GM12875 (cell line): ENCODE measurements at regions not wholly inside any gene's neighbourhood (a gene's known extent, or its start where the extent isn't known, plus 50 kb on each side); places are given as distances from the start of the nearest gene placed in this dataset.
"Not testable (repeated sequence)": the region's sequence is repeated elsewhere in the genome, so short reads cannot be mapped to it uniquely, and the experiment has no call there.

Experiments
- H3K4me3 ChIP-seq: one replicate; pipeline ENCODE4 v1.5.1; 2011; ENCODE audit warnings: low read depth, low read length, control low read depth
- TF ChIP-seq, protein P1 (sequence below): IDR thresholded peaks from 2 replicates; pipeline ENCODE4 v1.5.1; 2011; ENCODE audit warnings: low read depth, mild to moderate bottlenecking, control low read depth, inconsistent platforms, low read length, moderate library complexity, borderline replicate concordance; ENCODE audit not compliant: insufficient read depth

DNA sequence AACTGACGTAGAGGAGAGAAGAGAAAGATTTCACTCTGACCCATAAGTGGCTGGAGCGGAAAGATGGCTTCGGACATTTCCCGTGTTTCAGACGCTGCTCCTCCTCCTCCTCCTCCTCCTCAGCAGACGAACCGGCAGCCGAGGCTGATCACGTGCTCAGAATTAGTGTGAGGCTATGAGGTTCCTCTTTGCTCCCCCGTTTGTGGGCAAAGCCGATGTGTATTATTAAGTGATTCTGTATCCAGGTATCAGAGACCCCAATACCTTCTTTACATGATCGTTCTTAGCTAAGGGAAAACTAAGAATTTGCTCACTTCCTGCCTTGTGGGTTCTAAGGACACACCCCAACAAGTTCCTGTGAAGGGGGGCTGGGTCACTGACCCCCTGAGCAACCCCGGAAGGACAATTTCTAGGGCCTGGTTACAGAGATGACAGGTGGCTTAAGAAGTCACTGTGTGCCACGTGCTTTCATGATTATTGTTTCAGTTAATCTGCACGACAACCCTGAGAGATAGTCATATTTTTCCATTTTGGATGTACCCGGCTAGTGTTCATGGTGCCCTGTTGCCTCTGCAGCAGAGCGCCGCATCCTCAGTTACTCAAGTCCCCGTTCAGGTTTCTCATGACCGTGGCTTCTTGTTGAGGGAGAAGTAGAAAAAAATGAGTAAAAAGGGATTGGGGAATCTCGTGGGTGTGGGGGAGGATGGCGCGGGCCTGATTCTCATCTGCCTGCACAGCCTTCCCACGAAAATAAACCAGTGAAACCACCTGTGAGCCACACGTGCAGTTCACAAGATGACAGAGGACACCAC is 671.8 kb downstream of the QKI start:
- TF ChIP-seq, protein P1, sequence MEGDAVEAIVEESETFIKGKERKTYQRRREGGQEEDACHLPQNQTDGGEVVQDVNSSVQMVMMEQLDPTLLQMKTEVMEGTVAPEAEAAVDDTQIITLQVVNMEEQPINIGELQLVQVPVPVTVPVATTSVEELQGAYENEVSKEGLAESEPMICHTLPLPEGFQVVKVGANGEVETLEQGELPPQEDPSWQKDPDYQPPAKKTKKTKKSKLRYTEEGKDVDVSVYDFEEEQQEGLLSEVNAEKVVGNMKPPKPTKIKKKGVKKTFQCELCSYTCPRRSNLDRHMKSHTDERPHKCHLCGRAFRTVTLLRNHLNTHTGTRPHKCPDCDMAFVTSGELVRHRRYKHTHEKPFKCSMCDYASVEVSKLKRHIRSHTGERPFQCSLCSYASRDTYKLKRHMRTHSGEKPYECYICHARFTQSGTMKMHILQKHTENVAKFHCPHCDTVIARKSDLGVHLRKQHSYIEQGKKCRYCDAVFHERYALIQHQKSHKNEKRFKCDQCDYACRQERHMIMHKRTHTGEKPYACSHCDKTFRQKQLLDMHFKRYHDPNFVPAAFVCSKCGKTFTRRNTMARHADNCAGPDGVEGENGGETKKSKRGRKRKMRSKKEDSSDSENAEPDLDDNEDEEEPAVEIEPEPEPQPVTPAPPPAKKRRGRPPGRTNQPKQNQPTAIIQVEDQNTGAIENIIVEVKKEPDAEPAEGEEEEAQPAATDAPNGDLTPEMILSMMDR, result no peak
- H3K4me3 ChIP-seq, result no peak overlapping the region

DNA sequence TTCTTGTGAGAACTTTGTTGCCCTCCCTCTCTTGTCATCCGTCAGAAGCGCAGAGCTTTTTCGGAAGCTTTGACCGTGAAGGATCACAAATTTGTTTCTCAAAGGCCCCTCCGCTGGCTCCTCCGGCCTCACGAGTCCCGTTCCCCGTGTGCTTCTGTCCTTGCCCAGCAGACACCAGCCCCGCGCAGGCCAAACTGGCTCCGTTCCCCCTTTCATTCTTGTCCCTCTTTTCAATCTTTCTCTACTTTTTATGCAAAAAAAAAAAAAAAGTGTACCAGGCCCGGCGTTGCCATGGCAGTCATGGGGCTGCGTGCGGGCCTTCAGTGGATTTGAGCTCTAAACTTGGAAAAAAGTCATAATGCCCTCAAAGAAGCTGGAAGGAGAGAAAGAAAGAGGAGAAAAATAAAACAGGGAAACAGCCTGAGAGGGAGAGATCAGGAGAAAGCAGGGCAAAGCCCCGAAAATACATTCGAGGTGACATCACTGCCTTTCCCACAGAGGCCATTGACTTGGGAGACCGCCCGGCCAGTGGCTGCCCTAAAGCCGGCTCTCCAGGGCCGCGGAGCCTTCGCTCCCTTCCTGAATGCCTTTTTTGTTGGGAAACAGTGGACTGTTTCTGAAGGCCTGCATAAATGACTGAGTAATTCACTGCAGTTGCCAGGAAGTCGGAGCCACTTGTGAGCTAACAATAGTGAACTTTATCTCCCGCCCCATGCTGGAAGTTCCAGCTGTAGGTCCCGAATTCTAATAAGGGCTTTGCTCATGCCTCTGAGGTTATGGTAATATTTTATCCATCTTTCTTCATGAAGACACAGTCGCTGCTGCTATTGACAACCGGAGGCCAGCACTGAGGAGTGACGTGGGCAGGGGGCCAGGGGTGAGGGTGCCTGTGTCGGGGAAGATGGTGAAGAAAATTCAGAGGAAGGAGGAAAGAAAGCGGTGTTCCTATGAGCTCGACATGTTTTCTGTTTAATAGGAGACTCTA is 670.9 kb downstream of the QKI start:
- TF ChIP-seq, protein P1, result no peak
- no peak overlapping the region for H3K4me3 ChIP-seq

DNA sequence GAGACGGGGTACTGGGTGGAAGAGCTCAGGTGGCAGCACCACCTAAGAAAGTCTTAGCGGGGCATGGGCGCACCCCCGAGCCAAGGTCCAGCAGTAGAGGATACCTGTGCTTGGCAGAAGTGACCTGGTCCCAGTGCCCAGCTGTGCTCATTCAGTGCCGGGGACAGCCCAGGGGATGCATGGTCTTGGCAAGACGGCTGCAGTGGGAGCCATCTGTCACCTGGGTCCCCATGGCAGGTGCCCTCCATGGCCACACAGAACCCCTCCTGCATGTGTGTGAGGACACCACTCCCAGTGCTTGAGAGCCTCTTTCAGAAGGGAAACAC is 664.7 kb downstream of the QKI start:
- H3K4me3 ChIP-seq, result no peak overlapping the region
- TF ChIP-seq, protein P1, result no peak

DNA sequence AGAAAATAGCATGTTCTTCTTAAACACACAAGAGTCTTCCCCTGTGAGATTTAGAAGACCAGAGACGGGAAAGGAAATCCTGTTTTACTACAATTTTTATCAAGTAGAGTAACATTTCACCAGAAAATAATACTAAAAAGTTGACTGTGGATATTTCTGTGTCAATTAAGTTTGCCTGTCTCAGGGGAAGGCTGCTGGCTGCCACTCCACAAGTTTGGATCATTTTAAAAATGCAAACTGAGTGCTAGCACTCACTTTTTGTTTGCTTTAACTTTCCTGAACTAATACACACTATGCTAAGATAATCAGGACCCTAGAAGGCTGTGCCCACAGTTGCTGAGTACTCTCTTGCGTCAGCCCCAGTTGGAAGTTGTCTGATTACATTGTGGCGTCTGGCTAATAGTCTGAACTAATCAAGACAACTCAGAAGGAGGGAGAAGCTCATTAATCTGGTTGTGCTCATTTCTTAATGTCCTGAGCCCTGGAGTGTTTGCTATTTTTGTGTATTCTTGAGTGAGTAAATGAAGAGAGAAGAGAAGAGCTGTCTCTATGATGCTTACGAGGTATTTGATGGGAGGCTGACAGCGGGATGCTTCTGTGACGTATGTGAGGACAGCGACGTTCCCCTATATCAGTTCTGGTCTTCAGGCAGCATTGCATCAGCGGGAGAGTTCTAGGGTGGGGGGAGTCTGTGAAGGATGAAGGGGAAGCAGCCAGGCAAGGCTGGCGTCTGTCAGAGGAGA is 664.2 kb downstream of the QKI start:
- TF ChIP-seq, protein P1, result no peak

DNA sequence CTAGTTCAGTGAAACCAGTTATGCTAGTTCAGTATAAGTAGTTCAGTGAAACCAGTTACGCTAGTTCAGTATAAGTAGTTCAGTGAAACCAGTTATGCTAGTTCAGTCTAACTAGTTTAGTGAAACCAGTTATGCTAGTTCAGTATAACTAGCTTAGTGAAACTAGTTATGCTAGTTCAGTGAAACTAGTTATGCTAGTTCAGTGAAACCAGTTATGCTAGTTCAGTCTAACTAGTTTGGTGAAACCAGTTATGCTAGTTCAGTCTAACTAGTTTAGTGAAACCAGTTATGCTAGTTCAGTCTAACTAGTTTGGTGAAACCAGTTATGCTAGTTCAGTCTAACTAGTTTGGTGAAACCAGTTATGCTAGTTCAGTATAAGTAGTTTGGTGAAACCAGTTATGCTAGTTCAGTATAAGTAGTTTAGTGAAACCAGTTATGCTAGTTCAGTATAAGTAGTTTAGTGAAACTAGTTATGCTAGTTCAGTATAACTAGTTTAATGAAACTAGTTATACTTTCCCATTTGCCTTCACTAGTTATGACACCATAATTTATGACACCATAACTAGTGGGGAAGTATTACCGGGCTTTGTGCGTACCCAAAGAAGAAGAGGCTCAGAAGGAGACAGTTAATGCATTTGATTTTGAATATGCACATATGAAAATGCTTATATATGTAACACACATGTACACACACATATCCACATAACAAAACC is 662.5 kb downstream of the QKI start:
- H3K4me3 ChIP-seq, result not testable (repeated sequence)

More for the DNA sequence above, 664.2 kb downstream of the QKI start:
- H3K4me3 ChIP-seq, result no peak overlapping the region

DNA sequence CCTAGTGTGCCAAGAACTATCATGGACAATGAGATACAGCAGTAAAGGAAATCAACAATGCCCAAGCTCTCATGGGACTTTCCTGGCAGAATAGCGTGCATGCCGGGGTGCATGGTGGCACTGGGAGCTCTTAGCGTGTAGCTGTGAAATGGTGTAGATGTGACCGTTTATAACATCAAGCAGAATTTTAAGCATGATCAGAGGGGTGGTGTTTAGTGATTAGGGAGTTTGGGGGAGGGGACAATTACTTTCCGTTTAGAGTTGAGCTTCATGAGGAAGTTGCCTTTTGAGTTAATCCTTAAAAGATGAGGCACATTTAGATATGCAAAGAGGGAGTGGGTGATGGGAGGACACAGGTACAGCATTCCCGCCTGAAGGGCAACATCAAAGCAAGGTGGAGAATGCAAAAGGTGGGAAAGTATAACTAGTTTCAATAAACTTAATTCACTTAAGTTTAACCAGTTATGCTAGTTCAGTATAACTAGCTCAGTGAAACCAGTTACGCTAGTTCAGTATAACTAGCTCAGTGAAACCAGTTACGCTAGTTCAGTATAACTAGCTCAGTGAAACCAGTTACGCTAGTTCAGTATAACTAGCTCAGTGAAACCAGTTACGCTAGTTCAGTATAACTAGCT is 661.6 kb downstream of the QKI start:
- TF ChIP-seq, protein P1, result no peak
- no peak overlapping the region for H3K4me3 ChIP-seq
